IMR-90 (cell line): ENCODE measurements at regions not wholly inside any gene's neighbourhood (a gene's known extent, or its start where the extent isn't known, plus 50 kb on each side); places are given as distances from the start of the nearest gene placed in this dataset.

ENCODE experiments used
- ATAC-seq: fragments of 200-7000 bp; cut with Tn5 transposase; 2 replicates; pipeline ENCODE4 v1.9.1; 2020; ENCODE audit warnings: low read depth, mild to moderate bottlenecking, moderate library complexity
- BruUV-seq: library from RNA; stranded (reverse); fragments of 400-500 nt; replicated peaks from 2 replicates; lab custom pipeline; 2021; lab: Mats Ljungman, UMichigan
- CTCF ChIA-PET: fragments of 300-600 bp; formaldehyde crosslinking; extraction: SDS; loops from one replicate; lab custom pipeline; 2021; ENCODE audit warnings: antibody characterized with exemption; lab: Yijun Ruan, JAX
- POLR2A ChIA-PET: fragments of 300-600 bp; sonication (Branson Sonifier 250); formaldehyde crosslinking; loops from one replicate; lab custom pipeline; 2022; ENCODE audit warnings: antibody characterized with exemption; ENCODE audit not compliant: unreplicated experiment; lab: Charles Lee
- DNase-seq: peaks from one replicate; pipeline ENCODE4 v3.0.0; 2013
- H2AFZ ChIP-seq: replicated peaks from 2 replicates; pipeline ENCODE3; 2013; ENCODE audit warnings: low read length, mild to moderate bottlenecking; ENCODE audit not compliant: poor library complexity
- H2AK5ac ChIP-seq: 2 replicates; pipeline ENCODE4 v1.6.1; 2013; ENCODE audit warnings: low read depth, low read length, inconsistent platforms
- H2AK9ac ChIP-seq: replicated peaks from 2 replicates; pipeline ENCODE3; 2013; ENCODE audit warnings: mild to moderate bottlenecking, low read depth, low read length, moderate library complexity; ENCODE audit not compliant: poor library complexity
- H2BK120ac ChIP-seq: 2 replicates; pipeline ENCODE4 v1.6.1; 2013; ENCODE audit warnings: low read depth, low read length, inconsistent platforms
- H2BK15ac ChIP-seq: 3 replicates; pipeline ENCODE4 v1.6.1; 2013; ENCODE audit warnings: low read depth, low read length, inconsistent platforms
- H2BK20ac ChIP-seq: 2 replicates; pipeline ENCODE4 v1.6.1; 2013; ENCODE audit warnings: low read depth, mild to moderate bottlenecking, inconsistent platforms, low read length, moderate library complexity
- H2BK5ac ChIP-seq: 2 replicates; pipeline ENCODE4 v1.6.1; 2013; ENCODE audit warnings: mild to moderate bottlenecking, low read depth, low read length, inconsistent platforms; ENCODE audit not compliant: poor library complexity, severe bottlenecking
- H3K14ac ChIP-seq: replicated peaks from 2 replicates; pipeline ENCODE4 v1.6.1; 2013; ENCODE audit warnings: low read depth, low read length, inconsistent platforms
- H3K18ac ChIP-seq: 2 replicates; pipeline ENCODE4 v1.6.1; 2013; ENCODE audit warnings: low read depth, low read length, control low read depth
- H3K23ac ChIP-seq: 2 replicates; pipeline ENCODE4 v1.6.1; 2013; ENCODE audit warnings: low read depth, low read length, inconsistent platforms
- H3K27ac ChIP-seq: 2 replicates; pipeline ENCODE4 v1.5.1; 2013; ENCODE audit warnings: mild to moderate bottlenecking, control low read depth, low read length; ENCODE audit not compliant: insufficient read depth
- H3K27me3 ChIP-seq: 2 replicates; pipeline ENCODE4 v1.6.1; 2013; ENCODE audit warnings: low read length; ENCODE audit not compliant: control insufficient read depth, insufficient read depth
- H3K36me3 ChIP-seq: 2 replicates; pipeline ENCODE4 v1.6.1; 2013; ENCODE audit warnings: low read length, mixed read lengths; ENCODE audit not compliant: control insufficient read depth, insufficient read depth
- H3K4ac ChIP-seq: 2 replicates; pipeline ENCODE4 v1.6.1; 2013; ENCODE audit warnings: low read depth, low read length, inconsistent platforms
- H3K4me1 ChIP-seq: 2 replicates; pipeline ENCODE4 v1.6.1; 2013; ENCODE audit warnings: low read length, mixed read lengths; ENCODE audit not compliant: control insufficient read depth, insufficient read depth
- H3K4me2 ChIP-seq: 2 replicates; pipeline ENCODE4 v1.6.1; 2013; ENCODE audit warnings: low read depth, mild to moderate bottlenecking, control low read depth, low read length, moderate library complexity
- H3K4me3 ChIP-seq: 2 replicates; pipeline ENCODE4 v1.5.1; 2013; ENCODE audit warnings: low read depth, mild to moderate bottlenecking, control low read depth, low read length, moderate library complexity; ENCODE audit not compliant: insufficient read depth
- H3K56ac ChIP-seq: 2 replicates; pipeline ENCODE4 v1.6.1; 2013; ENCODE audit warnings: low read length, inconsistent platforms; ENCODE audit not compliant: insufficient read depth; ENCODE audit errors: extremely low read depth
- H3K79me1 ChIP-seq, 2 experiments: 2 replicates each; pipeline ENCODE4 v1.6.1; 2013; ENCODE audit warnings: low read length in 2 of 2, inconsistent platforms in 1 of 2, low read depth in 1 of 2
- H3K9ac ChIP-seq: 2 replicates; pipeline ENCODE4 v1.6.1; 2013; ENCODE audit warnings: low read depth, low read length, control low read depth
- H3K9me1 ChIP-seq: 2 replicates; pipeline ENCODE4 v1.6.1; 2013; ENCODE audit warnings: low read length, inconsistent platforms; ENCODE audit not compliant: insufficient read depth
- H3K9me3 ChIP-seq: 2 replicates; pipeline ENCODE4 v1.6.1; 2013; ENCODE audit warnings: low read length; ENCODE audit not compliant: control insufficient read depth, insufficient read depth
- H4K20me1 ChIP-seq: 2 replicates; pipeline ENCODE4 v1.6.1; 2013; ENCODE audit warnings: low read length, inconsistent platforms; ENCODE audit not compliant: insufficient read depth
- H4K5ac ChIP-seq: 2 replicates; pipeline ENCODE4 v1.6.1; 2013; ENCODE audit warnings: mild to moderate bottlenecking, low read depth, low read length, control low read depth
- H4K8ac ChIP-seq, 2 experiments: 2 replicates each; pipeline ENCODE4 v1.6.1; 2013; ENCODE audit warnings: low read depth in 2 of 2, low read length in 2 of 2, control low read depth in 1 of 2, inconsistent platforms in 1 of 2
- H4K91ac ChIP-seq: 2 replicates; pipeline ENCODE4 v1.6.1; 2013; ENCODE audit warnings: low read depth, low read length, inconsistent platforms; ENCODE audit not compliant: insufficient read depth
- WGBS, 2 experiments: methylation state at CpG; one replicate each; pipeline versions ENCODE4 v1.1.5 to v1.1.7; 2013; ENCODE audit warnings: missing lambda C conversion rate in 2 of 2; ENCODE audit not compliant: insufficient read length in 1 of 2; ENCODE audit errors: extremely low coverage in 2 of 2; 5-methylcytosine and 5-hydroxymethylcytosine counted together
- dilution Hi-C: fragments of 300-500 bp; cut with HindIII; formaldehyde crosslinking; loops from one replicate; pipeline ENCODE4 v1.14.3; 2018; ENCODE audit warnings: low sequenced_read_pairs; ENCODE audit not compliant: unreplicated experiment
- in situ Hi-C: fragments of 300-500 bp; cut with MboI; formaldehyde crosslinking; loops from 3 replicates; pipeline ENCODE4 v1.14.3; 2019; ENCODE audit warnings: low sequenced_read_pairs, inconsistent platforms, mixed read lengths
- intact Hi-C: fragments of 100-400 bp; cut with micrococcal nuclease; formaldehyde crosslinking; loops from 2 replicates; pipeline ENCODE4 v1.10.0; 2022
- TF ChIP-seq, protein P1 (sequence below): fragments of 150-350 bp; IDR thresholded peaks from 2 replicates; pipeline ENCODE4 v1.6.1; 2017; ENCODE audit warnings: mild to moderate bottlenecking, antibody characterized with exemption, low read length, low read depth

- no peak overlapping the region for H2BK5ac ChIP-seq
- no peak overlapping the region for H2BK120ac ChIP-seq
- H3K4me2 ChIP-seq = no peak overlapping the region
- no peak overlapping the region for H4K8ac ChIP-seq
- no peak overlapping the region for H3K4me3 ChIP-seq
- no peak overlapping the region for H3K56ac ChIP-seq
- no peak overlapping the region for H3K27ac ChIP-seq
- dilution Hi-C loops = no loop called here
- in situ Hi-C loops = no loop called here
- TF ChIP-seq, protein P1, sequence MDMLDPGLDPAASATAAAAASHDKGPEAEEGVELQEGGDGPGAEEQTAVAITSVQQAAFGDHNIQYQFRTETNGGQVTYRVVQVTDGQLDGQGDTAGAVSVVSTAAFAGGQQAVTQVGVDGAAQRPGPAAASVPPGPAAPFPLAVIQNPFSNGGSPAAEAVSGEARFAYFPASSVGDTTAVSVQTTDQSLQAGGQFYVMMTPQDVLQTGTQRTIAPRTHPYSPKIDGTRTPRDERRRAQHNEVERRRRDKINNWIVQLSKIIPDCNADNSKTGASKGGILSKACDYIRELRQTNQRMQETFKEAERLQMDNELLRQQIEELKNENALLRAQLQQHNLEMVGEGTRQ = no peak
- no peak overlapping the region for H4K5ac ChIP-seq
- POLR2A ChIA-PET = no interaction called here
- H2BK20ac ChIP-seq = no peak overlapping the region
- no peaks in the 10 kb centered on the region for H3K36me3 ChIP-seq
- H2AK9ac ChIP-seq = no peak overlapping the region
- no peak overlapping the region for H3K23ac ChIP-seq
- BruUV-seq = no TSS peak
- H4K91ac ChIP-seq = no peak overlapping the region
- intact Hi-C loops = no loop called here
- CTCF ChIA-PET = no interaction called here
- no peak overlapping the region for H2AFZ ChIP-seq
- no peak overlapping the region for H3K18ac ChIP-seq
- H3K4me1 ChIP-seq = peaks cover 4% of the 10 kb centered on the region; the same call in 1 of the 2 replicates
- peaks cover 7% of the 10 kb centered on the region for H3K9me3 ChIP-seq
- H2BK15ac ChIP-seq = no peak overlapping the region
- H3K27me3 ChIP-seq = no peaks in the 10 kb centered on the region
- no peak overlapping the region; the same call in 1 of the 2 replicates for H2AK5ac ChIP-seq
- H3K14ac ChIP-seq = no peak overlapping the region
- peaks cover 2% of the 10 kb centered on the region; the same call in 1 of the 2 replicates for H3K9me1 ChIP-seq
- WGBS, 2 experiments = 93% methylated on average over 9 of the region's 12 CpGs; no CpG with 5 or more reads in 1 of the 2 experiments
- DNase-seq = no peak
- H3K4ac ChIP-seq = no peak overlapping the region
- no peaks in the 10 kb centered on the region for H3K79me1 ChIP-seq
- no peak for ATAC-seq
- no peak overlapping the region for H3K9ac ChIP-seq
- H4K20me1 ChIP-seq = no peaks in the 10 kb centered on the region
These were observed 243.1 kb upstream of the ECI2 start for GRCh38 chr6:4378319-4378996.
